ENCODE measurements at regions not wholly inside any gene's neighbourhood (a gene's known extent, or its start where the extent isn't known, plus 50 kb on each side); places are given as distances from the start of the nearest gene placed in this dataset.

DNA sequence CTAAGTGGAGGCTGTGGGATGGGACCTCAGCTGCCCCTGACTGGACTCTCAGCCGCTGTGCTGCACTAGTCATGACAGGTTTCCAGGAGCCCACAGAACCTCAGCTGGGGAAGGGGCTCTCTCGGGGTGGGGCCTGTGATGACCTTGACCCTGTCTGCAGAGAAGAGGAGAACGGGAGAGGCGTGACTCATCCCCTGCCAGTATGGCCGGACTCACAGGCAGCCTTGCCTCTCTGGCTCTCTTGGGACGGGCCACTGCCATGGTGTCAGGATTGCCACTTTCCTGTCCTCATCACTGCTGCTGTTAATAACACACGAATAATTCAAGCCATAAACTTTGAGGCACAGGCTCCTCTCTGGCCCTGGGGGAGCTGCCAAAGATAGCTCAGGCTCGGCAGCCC, 295.3 kb downstream of the UQCRFS1 start:
- no peaks in the 10 kb centered on the region for H3K9me3 Mint-ChIP-seq
- H3K27me3 Mint-ChIP-seq (ENCODE audit: low read depth, poor library complexity): peaks cover 26% of the 10 kb centered on the region
- no peak overlapping the region for H3K27ac Mint-ChIP-seq
- H3K36me3 Mint-ChIP-seq (ENCODE audit: low read depth): no peaks in the 10 kb centered on the region
- TF ChIP-seq CTCF (IDR thresholded peaks at IDR 0.05): no peak
- no peak for DNase-seq
- no peak overlapping the region for H3K4me3 Mint-ChIP-seq
- H3K4me1 Mint-ChIP-seq: peaks cover 6% of the 10 kb centered on the region

DNA sequence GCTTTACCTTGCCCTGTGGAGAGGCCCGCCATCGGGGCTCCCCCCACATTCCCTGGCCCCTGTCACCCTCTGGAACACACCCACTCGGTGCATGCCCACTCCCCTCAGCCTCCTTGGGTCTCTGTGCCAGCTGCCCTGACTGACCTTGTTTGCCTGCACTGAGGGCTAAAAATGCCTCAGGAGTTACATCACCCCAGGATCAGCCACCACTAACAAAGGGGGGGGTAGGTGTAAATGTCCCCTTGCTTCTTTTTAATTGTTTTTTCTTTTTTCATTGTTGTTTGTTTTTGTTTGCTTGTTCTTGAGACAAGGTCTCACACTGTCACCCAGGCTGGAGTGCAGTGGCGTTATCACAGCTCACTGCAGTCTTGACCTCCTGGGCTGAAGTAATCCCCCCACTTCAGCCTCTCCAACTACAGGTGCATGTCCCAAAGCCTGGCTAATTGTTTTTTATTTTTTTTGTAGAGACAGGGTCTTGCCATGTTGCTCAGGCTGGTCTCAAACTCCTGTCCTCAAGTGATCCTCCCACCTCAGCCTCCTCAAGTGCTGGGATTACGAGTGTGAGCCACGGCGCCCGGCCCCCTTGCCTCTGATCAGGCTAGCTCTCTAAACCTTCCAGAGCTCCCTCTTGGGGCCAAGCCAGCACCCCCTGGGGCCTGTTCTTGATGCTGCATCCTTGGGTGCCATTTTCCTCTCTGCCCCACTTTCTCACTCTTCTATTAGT, 297.1 kb downstream of the UQCRFS1 start:
- H3K27ac Mint-ChIP-seq: no peak overlapping the region
- H3K4me1 Mint-ChIP-seq: peaks cover 4% of the 10 kb centered on the region
- no peak for DNase-seq
- H3K9me3 Mint-ChIP-seq: no peaks in the 10 kb centered on the region
- no peak for TF ChIP-seq CTCF (IDR thresholded peaks at IDR 0.05)
- no peak overlapping the region for H3K4me3 Mint-ChIP-seq
- H3K27me3 Mint-ChIP-seq (ENCODE audit: low read depth, poor library complexity): peaks cover 18% of the 10 kb centered on the region
- H3K36me3 Mint-ChIP-seq (ENCODE audit: low read depth): no peaks in the 10 kb centered on the region

DNA sequence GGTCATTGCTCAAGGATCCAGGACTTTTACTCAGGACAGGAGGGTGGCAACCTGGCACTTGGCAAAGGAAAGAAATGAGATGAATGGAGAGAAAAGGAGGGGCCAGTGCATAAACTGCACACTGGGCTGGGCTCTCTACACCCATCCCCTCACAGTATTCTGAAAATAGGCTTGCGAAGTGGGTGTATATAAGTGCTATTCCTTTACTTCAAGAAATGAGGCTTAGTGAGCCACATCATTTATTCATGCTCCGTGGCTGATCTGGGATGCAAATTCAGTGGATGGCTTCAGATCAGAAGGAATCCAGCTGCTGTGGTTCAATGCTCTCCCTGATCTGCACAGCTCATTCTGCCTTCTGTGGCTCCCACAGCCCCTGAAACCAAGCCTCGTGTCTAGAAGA, 297.7 kb downstream of the UQCRFS1 start:
- Mint-ChIP-seq H3K36me3 (ENCODE audit: low read depth) (no peaks in the 10 kb centered on the region), H3K27ac (peak overlapping the region; percentile 25), H3K4me1 (no peaks in the 10 kb centered on the region), H3K27me3 (ENCODE audit: low read depth, poor library complexity) (peaks cover 16% of the 10 kb centered on the region), H3K4me3 (no peak overlapping the region), H3K9me3 (no peaks in the 10 kb centered on the region)
- DNase-seq: no peak
- no peak for TF ChIP-seq CTCF (IDR thresholded peaks at IDR 0.05)

- Mint-ChIP-seq H3K9me3 (no peaks in the 10 kb centered on the region), H3K4me3 (no peak overlapping the region), H3K27me3 (ENCODE audit: low read depth, poor library complexity) (peaks cover 16% of the 10 kb centered on the region), H3K4me1 (no peaks in the 10 kb centered on the region), H3K36me3 (ENCODE audit: low read depth) (no peaks in the 10 kb centered on the region), H3K27ac (no peak overlapping the region)
- no peak for DNase-seq
- TF ChIP-seq CTCF (IDR thresholded peaks at IDR 0.05): no peak
Observed at GRCh38 chr19:28914173-28914572, 298.8 kb downstream of the UQCRFS1 start.

- TF ChIP-seq CTCF (IDR thresholded peaks at IDR 0.05): no peak
- Mint-ChIP-seq H3K27ac (no peak overlapping the region), H3K27me3 (ENCODE audit: low read depth, poor library complexity) (peaks cover 17% of the 10 kb centered on the region), H3K4me1 (no peaks in the 10 kb centered on the region), H3K36me3 (ENCODE audit: low read depth) (no peaks in the 10 kb centered on the region), H3K9me3 (no peaks in the 10 kb centered on the region), H3K4me3 (no peak overlapping the region)
- no peak for DNase-seq
Observed at GRCh38 chr19:28913626-28914025, 299.3 kb downstream of the UQCRFS1 start.

GRCh38 chr19:28908941-28909340, 304.0 kb downstream of the UQCRFS1 start:
- TF ChIP-seq CTCF (IDR thresholded peaks at IDR 0.05): no peak
- Mint-ChIP-seq H3K36me3 (ENCODE audit: low read depth) (no peaks in the 10 kb centered on the region), H3K27me3 (ENCODE audit: low read depth, poor library complexity) (peaks cover 24% of the 10 kb centered on the region), H3K9me3 (no peaks in the 10 kb centered on the region), H3K4me3 (no peak overlapping the region), H3K4me1 (no peaks in the 10 kb centered on the region), H3K27ac (no peak overlapping the region)
- no peak for DNase-seq
